HEK293 (cell line): ENCODE measurements at regions not wholly inside any gene's neighbourhood (a gene's known extent, or its start where the extent isn't known, plus 50 kb on each side); places are given as distances from the start of the nearest gene placed in this dataset.

ENCODE experiments used
- CTCF ChIA-PET: fragments of 350-600 bp; formaldehyde crosslinking; extraction: SDS; loops from one replicate; lab custom pipeline; 2021; ENCODE audit warnings: antibody characterized with exemption; lab: Yijun Ruan, JAX
- POLR2A ChIA-PET: fragments of 300-600 bp; formaldehyde crosslinking; extraction: SDS; loops from one replicate; lab custom pipeline; 2020; ENCODE audit warnings: antibody characterized with exemption, inconsistent platforms; lab: Yijun Ruan, JAX
- H3K27ac ChIP-seq: fragments of 200-500 bp; sonication (Bioruptor generic); 2 replicates; pipeline ENCODE4 v1.5.1; 2014; ENCODE audit warnings: low read depth, low read length, control low read depth, inconsistent platforms; ENCODE audit errors: extremely low read depth
- H3K36me3 ChIP-seq, 2 experiments: fragments of 200-500 bp in 1 of 2; sonication (Bioruptor generic) in 1 of 2; 1 replicate in 1 of 2; 2 replicates in 1 of 2; pipeline ENCODE4 v1.5.1; 2014 to 2017; ENCODE audit warnings: inconsistent platforms in 2 of 2, low read length in 2 of 2; ENCODE audit not compliant: control insufficient read depth in 2 of 2, insufficient read depth in 1 of 2
- H3K4me1 ChIP-seq: fragments of 200-500 bp; sonication (Bioruptor generic); 2 replicates; pipeline ENCODE4 v1.5.1; 2014; ENCODE audit warnings: mild to moderate bottlenecking, low read length, inconsistent platforms; ENCODE audit not compliant: control insufficient read depth, insufficient read depth
- H3K4me3 ChIP-seq: 2 replicates; pipeline ENCODE4 v1.5.1; 2011; ENCODE audit warnings: low read depth, mild to moderate bottlenecking, control low read depth, low read length, moderate library complexity
- H3K9me3 ChIP-seq: fragments of 200-500 bp; sonication (Bioruptor generic); 2 replicates; pipeline ENCODE4 v1.5.1; 2014; ENCODE audit warnings: low read depth, low read length, inconsistent platforms; ENCODE audit not compliant: control insufficient read depth, insufficient read depth
- EGR2 ChIP-seq: fragments of 450-650 bp; formaldehyde crosslinking; IDR thresholded peaks from 2 replicates; pipeline ENCODE4 v1.5.1; 2016; ENCODE audit warnings: low read depth, missing biosample characterization, missing genetic modification characterization
- KLF17 ChIP-seq: fragments of 450-650 bp; formaldehyde crosslinking; IDR thresholded peaks from 2 replicates; pipeline ENCODE4 v1.5.1; 2016; ENCODE audit warnings: missing biosample characterization, missing genetic modification characterization
- PRDM6 ChIP-seq: fragments of 450-650 bp; formaldehyde crosslinking; IDR thresholded peaks from 2 replicates; pipeline ENCODE4 v1.5.1; 2017; ENCODE audit warnings: missing biosample characterization, missing genetic modification characterization
- ZBTB21 ChIP-seq: fragments of 450-650 bp; formaldehyde crosslinking; IDR thresholded peaks from 2 replicates; pipeline ENCODE4 v1.5.1; 2017; ENCODE audit warnings: missing biosample characterization, missing genetic modification characterization
- ZNF112 ChIP-seq: fragments of 450-650 bp; formaldehyde crosslinking; IDR thresholded peaks from 2 replicates; pipeline ENCODE4 v1.5.0; 2017; ENCODE audit warnings: missing biosample characterization, missing genetic modification characterization
- ZNF146 ChIP-seq: fragments of 450-650 bp; formaldehyde crosslinking; IDR thresholded peaks from 2 replicates; pipeline ENCODE4 v1.5.1; 2016; ENCODE audit warnings: missing biosample characterization, missing genetic modification characterization
- ZNF148 ChIP-seq: fragments of 450-650 bp; formaldehyde crosslinking; IDR thresholded peaks from 2 replicates; pipeline ENCODE4 v1.5.0; 2017; ENCODE audit warnings: missing biosample characterization, missing genetic modification characterization, borderline replicate concordance
- ZNF24 ChIP-seq: fragments of 450-650 bp; formaldehyde crosslinking; IDR thresholded peaks from 2 replicates; pipeline ENCODE4 v1.5.1; 2016; ENCODE audit warnings: missing biosample characterization, missing genetic modification characterization
- ZNF433 ChIP-seq: fragments of 450-650 bp; formaldehyde crosslinking; IDR thresholded peaks from 2 replicates; pipeline ENCODE4 v1.5.1; 2016; ENCODE audit warnings: missing biosample characterization, missing genetic modification characterization, low read depth
- ZNF449 ChIP-seq: fragments of 450-650 bp; formaldehyde crosslinking; IDR thresholded peaks from 2 replicates; pipeline ENCODE4 v1.5.1; 2017; ENCODE audit warnings: missing biosample characterization, mild to moderate bottlenecking, missing genetic modification characterization, moderate library complexity
- ZNF514 ChIP-seq: fragments of 450-650 bp; formaldehyde crosslinking; IDR thresholded peaks from 2 replicates; pipeline ENCODE4 v1.5.1; 2016; ENCODE audit warnings: missing biosample characterization, missing genetic modification characterization
- ZNF544 ChIP-seq: fragments of 450-650 bp; formaldehyde crosslinking; IDR thresholded peaks from 2 replicates; pipeline ENCODE4 v1.5.0; 2017; ENCODE audit warnings: missing biosample characterization, missing genetic modification characterization
- ZNF548 ChIP-seq: fragments of 450-650 bp; formaldehyde crosslinking; IDR thresholded peaks from 2 replicates; pipeline ENCODE4 v1.5.1; 2016; ENCODE audit warnings: missing biosample characterization, missing genetic modification characterization
- ZNF549 ChIP-seq: fragments of 450-650 bp; IDR thresholded peaks from 2 replicates; pipeline ENCODE4 v1.5.1; 2018; ENCODE audit warnings: missing biosample characterization, missing genetic modification characterization, mild to moderate bottlenecking, inconsistent platforms, moderate library complexity
- ZNF561 ChIP-seq: fragments of 450-650 bp; IDR thresholded peaks from 2 replicates; pipeline ENCODE4 v1.5.1; 2018; ENCODE audit warnings: missing biosample characterization, missing genetic modification characterization, borderline replicate concordance
- ZNF610 ChIP-seq: fragments of 450-650 bp; formaldehyde crosslinking; IDR thresholded peaks from 2 replicates; pipeline ENCODE4 v1.5.1; 2016; ENCODE audit warnings: missing biosample characterization, missing genetic modification characterization, borderline replicate concordance
- ZNF658 ChIP-seq: fragments of 450-650 bp; formaldehyde crosslinking; IDR thresholded peaks from 2 replicates; pipeline ENCODE4; 2016; ENCODE audit warnings: missing biosample characterization, missing genetic modification characterization
- ZNF792 ChIP-seq: fragments of 450-650 bp; formaldehyde crosslinking; IDR thresholded peaks from 2 replicates; pipeline ENCODE4 v1.5.1; 2016; ENCODE audit warnings: missing biosample characterization, missing genetic modification characterization
- ZSCAN18 ChIP-seq: fragments of 450-650 bp; formaldehyde crosslinking; IDR thresholded peaks from 2 replicates; pipeline ENCODE4 v1.5.1; 2016; ENCODE audit warnings: missing biosample characterization, missing genetic modification characterization

- TF ChIP-seq ZNF658 (tag by site-specific recombination) (no peak), KLF17 (tag by site-specific recombination) (no peak), ZNF544 (tag by site-specific recombination) (no peak), EGR2 (no peak), ZNF610 (tag by site-specific recombination) (no peak), ZNF561 (tag by site-specific recombination) (no peak), ZNF112 (no peak), ZNF549 (tag by site-specific recombination) (no peak), ZSCAN18 (tag by site-specific recombination) (no peak), ZBTB21 (tag by site-specific recombination) (no peak), ZNF24 (no peak), ZNF449 (no peak), ZNF792 (tag by site-specific recombination) (no peak), ZNF146 (no peak), ZNF514 (tag by site-specific recombination) (no peak), ZNF548 (tag by site-specific recombination) (no peak)
- TF ChIP-seq, all 188 proteins: peak for 0
- Histone ChIP-seq H3K27ac (no peak overlapping the region), H3K9me3 (peaks cover 10% of the 10 kb centered on the region), H3K4me1 (0 out of 2 replicates have a peak, but pooled peaks cover 3% of the 10 kb centered on the region), H3K36me3 (no peaks in the 10 kb centered on the region; a peak in 2 of 3 replicates), H3K4me3 (no peak overlapping the region)
- ChIA-PET CTCF (no interaction called here), POLR2A (no interaction called here)
Observed at GRCh38 chr19:31529121-31529520, 179.9 kb upstream of the TSHZ3 start.

- TF ChIP-seq ZNF433 (no peak), ZNF148 (tag by site-specific recombination) (no peak), PRDM6 (tag by site-specific recombination) (no peak)
- H3K9me3 ChIP-seq: no peaks in the 10 kb centered on the region
- H3K36me3 ChIP-seq: no peaks in the 10 kb centered on the region; a peak in 2 of 3 replicates
- no peak overlapping the region for H3K27ac ChIP-seq
- ChIA-PET CTCF (interaction anchor here (0.6 to 1.9 kb wide), 2 partner anchors 18 to 1067 kb away, joined by 4 to 6 read pairs; no protein-coding TSS in a partner anchor), POLR2A (interaction anchor here (0.7 kb wide), 1 partner anchor 953 kb away, joined by 4 read pairs; no protein-coding TSS in a partner anchor)
- H3K4me3 ChIP-seq: no peak overlapping the region
- H3K4me1 ChIP-seq: 0 out of 2 replicates have a peak, but pooled peaks cover 3% of the 10 kb centered on the region
Observed at GRCh38 chr19:31530781-31531180, 181.5 kb upstream of the TSHZ3 start.
